SK-N-SH treated with all-trans-retinoic acid at 6 μM for 48 hours (cell line): ENCODE measurements at regions not wholly inside any gene's neighbourhood (a gene's known extent, or its start where the extent isn't known, plus 50 kb on each side); places are given as distances from the start of the nearest gene placed in this dataset.
A peak's percentile ranks its signal among the peaks of the same experiment; 100 is the strongest.

Source experiments
- ATAC-seq: fragments of 200-7000 bp; cut with Tn5 transposase; 3 replicates; pipeline ENCODE4 v1.9.1; 2020; ENCODE audit warnings: mild to moderate bottlenecking, moderate library complexity
- ARNTL ChIP-seq: fragments of 450-650 bp; formaldehyde crosslinking; IDR thresholded peaks from 2 replicates; pipeline ENCODE4 v1.5.0; 2020; ENCODE audit warnings: low read depth, mild to moderate bottlenecking, moderate library complexity, borderline replicate concordance
- BACH2 ChIP-seq: fragments of 250-450 bp; sonication (Bioruptor Pico); IDR thresholded peaks from 2 replicates; pipeline ENCODE4 v1.9.0; 2021; ENCODE audit warnings: mild to moderate bottlenecking, borderline replicate concordance
- CSDC2 ChIP-seq: fragments of 250-450 bp; sonication (Bioruptor Pico); IDR thresholded peaks from 2 replicates; pipeline ENCODE4 v1.5.0; 2020; ENCODE audit warnings: mild to moderate bottlenecking, moderate library complexity
- ESRRG ChIP-seq: fragments of 250-450 bp; sonication (Bioruptor Pico); IDR thresholded peaks from 2 replicates; pipeline ENCODE4 v1.6.1; 2021; ENCODE audit warnings: mild to moderate bottlenecking
- GLIS3 ChIP-seq: fragments of 250-450 bp; sonication (Bioruptor Pico); IDR thresholded peaks from 2 replicates; pipeline ENCODE4 v1.5.0; 2020; ENCODE audit warnings: mild to moderate bottlenecking, moderate library complexity
- ISL1 ChIP-seq: fragments of 250-450 bp; sonication (Bioruptor Pico); IDR thresholded peaks from 2 replicates; pipeline ENCODE4 v2.1.2; 2022; ENCODE audit warnings: mild to moderate bottlenecking, moderate library complexity
- PPARA ChIP-seq: fragments of 250-450 bp; sonication (Bioruptor Pico); IDR thresholded peaks from 2 replicates; pipeline ENCODE4 v1.5.0; 2020; ENCODE audit warnings: mild to moderate bottlenecking, borderline replicate concordance
- SNAI2 ChIP-seq: fragments of 250-450 bp; sonication (Bioruptor Pico); IDR thresholded peaks from 2 replicates; pipeline ENCODE4 v1.5.0; 2020; ENCODE audit warnings: mild to moderate bottlenecking, moderate library complexity
- TCF4 ChIP-seq: fragments of 250-450 bp; sonication (Bioruptor Pico); IDR thresholded peaks from 2 replicates; pipeline ENCODE4 v1.8.0; 2021; ENCODE audit warnings: mild to moderate bottlenecking, moderate library complexity, borderline replicate concordance
- TOX ChIP-seq: fragments of 250-450 bp; sonication (Bioruptor Pico); IDR thresholded peaks from 2 replicates; pipeline ENCODE4 v1.8.0; 2021; ENCODE audit warnings: mild to moderate bottlenecking, moderate library complexity, borderline replicate concordance
- ZC3H10 ChIP-seq: fragments of 250-450 bp; sonication (Bioruptor Pico); IDR thresholded peaks from 2 replicates; pipeline ENCODE4 v1.5.1; 2021; ENCODE audit warnings: mild to moderate bottlenecking, moderate library complexity
- ZFP3 ChIP-seq: fragments of 250-450 bp; sonication (Bioruptor Pico); IDR thresholded peaks from 2 replicates; pipeline ENCODE4 v1.5.0; 2020; ENCODE audit warnings: mild to moderate bottlenecking, moderate library complexity
- ZFP30 ChIP-seq: fragments of 450-650 bp; formaldehyde crosslinking; IDR thresholded peaks from 2 replicates; pipeline ENCODE4 v1.5.0; 2022; ENCODE audit warnings: mild to moderate bottlenecking, moderate library complexity
- ZNF565 ChIP-seq: fragments of 450-650 bp; formaldehyde crosslinking; conservative IDR thresholded peaks from 2 replicates; pipeline ENCODE4 v1.5.0; 2020; ENCODE audit warnings: low read depth, mild to moderate bottlenecking, moderate library complexity
- ZNF8 ChIP-seq: fragments of 450-650 bp; formaldehyde crosslinking; IDR thresholded peaks from 2 replicates; pipeline ENCODE4 v1.5.0; 2020; ENCODE audit warnings: mild to moderate bottlenecking, moderate library complexity
- TF ChIP-seq, protein P1 (sequence below): fragments of 250-450 bp; sonication (Bioruptor Pico); IDR thresholded peaks from 2 replicates; pipeline ENCODE4 v1.5.0; 2020; ENCODE audit warnings: mild to moderate bottlenecking, moderate library complexity
- TF ChIP-seq, protein P2 (sequence below): fragments of 250-450 bp; sonication (Bioruptor Pico); IDR thresholded peaks from 2 replicates; pipeline ENCODE4 v1.5.1; 2021; ENCODE audit warnings: mild to moderate bottlenecking, moderate library complexity
- TF ChIP-seq, protein P3 (sequence below): fragments of 250-450 bp; sonication (Bioruptor Pico); IDR thresholded peaks from 2 replicates; pipeline ENCODE4 v1.8.0; 2020; ENCODE audit warnings: mild to moderate bottlenecking, moderate library complexity, borderline replicate concordance
- TF ChIP-seq, protein P4 (sequence below): fragments of 250-450 bp; sonication (Bioruptor Pico); IDR thresholded peaks from 2 replicates; pipeline ENCODE4 v1.8.0; 2021; ENCODE audit warnings: low read depth, mild to moderate bottlenecking, moderate library complexity, borderline replicate concordance

DNA sequence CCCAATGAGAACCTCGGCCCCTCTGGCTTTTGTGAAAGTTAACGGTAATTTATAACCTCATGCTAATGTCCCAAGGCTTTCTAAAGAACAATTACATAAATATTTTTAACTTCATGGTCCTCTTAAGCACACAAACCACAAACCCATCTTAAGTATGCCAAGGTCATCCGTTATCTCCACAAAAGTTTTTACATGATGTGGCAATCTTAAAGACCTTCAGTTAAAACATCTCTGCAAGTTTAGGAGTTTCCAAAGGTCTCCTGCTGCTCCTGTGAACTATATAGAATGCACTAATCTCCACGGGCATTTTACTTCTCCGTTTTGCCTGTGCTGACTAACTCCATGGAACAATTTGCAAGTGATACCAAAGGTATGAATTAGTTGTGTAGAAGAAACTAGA, 228.2 kb downstream of the TLE1 start (continued):
- TF ChIP-seq, protein P1, sequence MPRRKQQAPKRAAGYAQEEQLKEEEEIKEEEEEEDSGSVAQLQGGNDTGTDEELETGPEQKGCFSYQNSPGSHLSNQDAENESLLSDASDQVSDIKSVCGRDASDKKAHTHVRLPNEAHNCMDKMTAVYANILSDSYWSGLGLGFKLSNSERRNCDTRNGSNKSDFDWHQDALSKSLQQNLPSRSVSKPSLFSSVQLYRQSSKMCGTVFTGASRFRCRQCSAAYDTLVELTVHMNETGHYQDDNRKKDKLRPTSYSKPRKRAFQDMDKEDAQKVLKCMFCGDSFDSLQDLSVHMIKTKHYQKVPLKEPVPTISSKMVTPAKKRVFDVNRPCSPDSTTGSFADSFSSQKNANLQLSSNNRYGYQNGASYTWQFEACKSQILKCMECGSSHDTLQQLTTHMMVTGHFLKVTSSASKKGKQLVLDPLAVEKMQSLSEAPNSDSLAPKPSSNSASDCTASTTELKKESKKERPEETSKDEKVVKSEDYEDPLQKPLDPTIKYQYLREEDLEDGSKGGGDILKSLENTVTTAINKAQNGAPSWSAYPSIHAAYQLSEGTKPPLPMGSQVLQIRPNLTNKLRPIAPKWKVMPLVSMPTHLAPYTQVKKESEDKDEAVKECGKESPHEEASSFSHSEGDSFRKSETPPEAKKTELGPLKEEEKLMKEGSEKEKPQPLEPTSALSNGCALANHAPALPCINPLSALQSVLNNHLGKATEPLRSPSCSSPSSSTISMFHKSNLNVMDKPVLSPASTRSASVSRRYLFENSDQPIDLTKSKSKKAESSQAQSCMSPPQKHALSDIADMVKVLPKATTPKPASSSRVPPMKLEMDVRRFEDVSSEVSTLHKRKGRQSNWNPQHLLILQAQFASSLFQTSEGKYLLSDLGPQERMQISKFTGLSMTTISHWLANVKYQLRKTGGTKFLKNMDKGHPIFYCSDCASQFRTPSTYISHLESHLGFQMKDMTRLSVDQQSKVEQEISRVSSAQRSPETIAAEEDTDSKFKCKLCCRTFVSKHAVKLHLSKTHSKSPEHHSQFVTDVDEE (CRISPR knock-in tag): no peak
- TF ChIP-seq, protein P2, sequence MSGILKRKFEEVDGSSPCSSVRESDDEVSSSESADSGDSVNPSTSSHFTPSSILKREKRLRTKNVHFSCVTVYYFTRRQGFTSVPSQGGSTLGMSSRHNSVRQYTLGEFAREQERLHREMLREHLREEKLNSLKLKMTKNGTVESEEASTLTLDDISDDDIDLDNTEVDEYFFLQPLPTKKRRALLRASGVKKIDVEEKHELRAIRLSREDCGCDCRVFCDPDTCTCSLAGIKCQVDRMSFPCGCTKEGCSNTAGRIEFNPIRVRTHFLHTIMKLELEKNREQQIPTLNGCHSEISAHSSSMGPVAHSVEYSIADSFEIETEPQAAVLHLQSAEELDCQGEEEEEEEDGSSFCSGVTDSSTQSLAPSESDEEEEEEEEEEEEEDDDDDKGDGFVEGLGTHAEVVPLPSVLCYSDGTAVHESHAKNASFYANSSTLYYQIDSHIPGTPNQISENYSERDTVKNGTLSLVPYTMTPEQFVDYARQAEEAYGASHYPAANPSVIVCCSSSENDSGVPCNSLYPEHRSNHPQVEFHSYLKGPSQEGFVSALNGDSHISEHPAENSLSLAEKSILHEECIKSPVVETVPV: no peak
- TF ChIP-seq ISL1 (CRISPR knock-in tag): no peak

DNA sequence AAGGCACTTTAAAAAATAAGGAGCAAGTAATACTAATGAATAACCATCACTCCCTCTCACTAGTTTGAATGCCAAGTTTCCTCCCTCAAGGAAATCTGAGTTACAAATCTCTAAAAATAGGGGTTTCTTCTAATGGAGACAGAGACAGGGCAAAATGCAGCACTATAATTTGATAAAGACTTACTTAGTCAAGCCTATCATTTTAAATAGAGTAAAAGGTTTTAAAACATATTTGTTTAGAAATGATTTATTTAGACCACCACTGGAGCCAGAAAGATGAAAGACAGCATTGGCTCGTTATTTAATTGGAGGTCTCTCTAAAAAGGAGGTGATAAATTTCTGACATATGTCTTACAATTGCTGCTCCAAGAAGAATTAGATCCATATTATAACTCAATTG, 228.7 kb downstream of the TLE1 start:
- no peak for ATAC-seq
- TF ChIP-seq ISL1 (CRISPR knock-in tag) (peak; percentile 89), PPARA (CRISPR knock-in tag) (no peak), SNAI2 (CRISPR knock-in tag) (no peak), ZNF565 (CRISPR knock-in tag) (no peak)
- TF ChIP-seq, protein P3, sequence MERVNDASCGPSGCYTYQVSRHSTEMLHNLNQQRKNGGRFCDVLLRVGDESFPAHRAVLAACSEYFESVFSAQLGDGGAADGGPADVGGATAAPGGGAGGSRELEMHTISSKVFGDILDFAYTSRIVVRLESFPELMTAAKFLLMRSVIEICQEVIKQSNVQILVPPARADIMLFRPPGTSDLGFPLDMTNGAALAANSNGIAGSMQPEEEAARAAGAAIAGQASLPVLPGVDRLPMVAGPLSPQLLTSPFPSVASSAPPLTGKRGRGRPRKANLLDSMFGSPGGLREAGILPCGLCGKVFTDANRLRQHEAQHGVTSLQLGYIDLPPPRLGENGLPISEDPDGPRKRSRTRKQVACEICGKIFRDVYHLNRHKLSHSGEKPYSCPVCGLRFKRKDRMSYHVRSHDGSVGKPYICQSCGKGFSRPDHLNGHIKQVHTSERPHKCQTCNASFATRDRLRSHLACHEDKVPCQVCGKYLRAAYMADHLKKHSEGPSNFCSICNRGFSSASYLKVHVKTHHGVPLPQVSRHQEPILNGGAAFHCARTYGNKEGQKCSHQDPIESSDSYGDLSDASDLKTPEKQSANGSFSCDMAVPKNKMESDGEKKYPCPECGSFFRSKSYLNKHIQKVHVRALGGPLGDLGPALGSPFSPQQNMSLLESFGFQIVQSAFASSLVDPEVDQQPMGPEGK (CRISPR knock-in tag): no peak
- TF ChIP-seq, all 23 proteins: peak for 1

DNA sequence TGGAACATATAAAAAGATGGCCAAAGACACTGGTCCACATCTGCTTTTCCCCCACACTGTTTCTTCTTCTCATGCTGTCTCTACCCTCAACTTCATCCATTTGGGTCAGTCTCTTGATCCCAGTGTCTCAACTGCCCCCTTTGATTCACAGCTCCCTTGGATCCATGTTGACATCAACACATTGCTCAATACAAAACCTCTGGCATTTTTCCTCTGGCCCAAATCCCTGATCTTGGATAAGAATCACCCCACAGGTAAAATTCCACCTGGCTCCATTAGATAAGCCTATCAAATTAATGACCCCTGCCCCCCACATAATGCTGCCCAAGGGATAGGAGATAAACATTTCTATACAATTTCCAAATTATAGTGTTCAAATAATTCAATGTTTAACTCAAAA, 229.8 kb downstream of the TLE1 start:
- ATAC-seq: no peak
- TF ChIP-seq ESRRG (CRISPR knock-in tag): no peak
- no peak for TF ChIP-seq PPARA (CRISPR knock-in tag)
- no peak for TF ChIP-seq ZNF8 (CRISPR knock-in tag)
- no peak for TF ChIP-seq ARNTL (CRISPR knock-in tag)
- TF ChIP-seq TCF4: no peak
- TF ChIP-seq TOX (CRISPR knock-in tag): no peak
- no peak for TF ChIP-seq ZFP30
- TF ChIP-seq ZFP3: no peak
- TF ChIP-seq, protein P2: no peak
- TF ChIP-seq, protein P1 (CRISPR knock-in tag): no peak

DNA sequence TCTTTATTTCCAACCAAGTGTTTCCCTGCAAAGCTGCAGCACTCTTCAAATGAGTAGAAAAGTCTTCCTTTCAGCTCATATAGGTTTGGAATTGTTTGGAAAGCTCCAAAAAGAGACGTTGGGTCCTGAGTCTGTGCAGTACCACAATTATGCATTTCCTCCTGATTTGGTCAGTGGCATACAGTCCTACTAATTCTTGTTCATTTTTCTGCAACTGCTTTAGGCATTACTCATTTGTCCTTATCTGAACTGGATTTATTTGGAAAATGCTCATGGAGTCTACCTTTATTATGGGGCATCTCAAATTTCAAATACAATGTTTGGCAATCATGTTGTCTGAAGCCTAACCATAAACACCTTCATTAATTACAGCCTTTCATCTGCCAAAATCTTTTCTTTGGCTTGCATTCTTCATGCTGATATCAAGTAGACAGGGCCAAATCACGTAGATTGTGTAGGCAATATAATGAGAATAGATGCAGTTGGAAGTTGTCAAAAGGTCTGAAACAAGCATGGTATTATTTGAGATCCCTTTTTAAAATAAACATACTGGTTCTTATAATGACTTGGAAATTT, 232.8 kb downstream of the TLE1 start:
- TF ChIP-seq ESRRG (CRISPR knock-in tag) (no peak), SNAI2 (CRISPR knock-in tag) (no peak), ZNF8 (CRISPR knock-in tag) (no peak), BACH2 (CRISPR knock-in tag) (no peak), GLIS3 (CRISPR knock-in tag) (no peak), ZFP3 (no peak), ISL1 (CRISPR knock-in tag) (no peak), ARNTL (CRISPR knock-in tag) (no peak), ZC3H10 (no peak), CSDC2 (no peak), TCF4 (no peak)
- TF ChIP-seq, protein P4, sequence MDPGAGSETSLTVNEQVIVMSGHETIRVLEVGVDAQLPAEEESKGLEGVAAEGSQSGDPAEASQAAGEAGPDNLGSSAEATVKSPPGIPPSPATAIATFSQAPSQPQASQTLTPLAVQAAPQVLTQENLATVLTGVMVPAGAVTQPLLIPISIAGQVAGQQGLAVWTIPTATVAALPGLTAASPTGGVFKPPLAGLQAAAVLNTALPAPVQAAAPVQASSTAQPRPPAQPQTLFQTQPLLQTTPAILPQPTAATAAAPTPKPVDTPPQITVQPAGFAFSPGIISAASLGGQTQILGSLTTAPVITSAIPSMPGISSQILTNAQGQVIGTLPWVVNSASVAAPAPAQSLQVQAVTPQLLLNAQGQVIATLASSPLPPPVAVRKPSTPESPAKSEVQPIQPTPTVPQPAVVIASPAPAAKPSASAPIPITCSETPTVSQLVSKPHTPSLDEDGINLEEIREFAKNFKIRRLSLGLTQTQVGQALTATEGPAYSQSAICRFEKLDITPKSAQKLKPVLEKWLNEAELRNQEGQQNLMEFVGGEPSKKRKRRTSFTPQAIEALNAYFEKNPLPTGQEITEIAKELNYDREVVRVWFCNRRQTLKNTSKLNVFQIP: no peak
- TF ChIP-seq, protein P3 (CRISPR knock-in tag): no peak
- TF ChIP-seq, all 23 proteins: peak for 0
- no peak for ATAC-seq
